ENCODE measurements at regions not wholly inside any gene's neighbourhood (a gene's known extent, or its start where the extent isn't known, plus 50 kb on each side); places are given as distances from the start of the nearest gene placed in this dataset.

- no peaks in the 10 kb centered on the region for H3K79me2 ChIP-seq (ENCODE audit: control insufficient read depth in 1 of 2, insufficient read depth in 2 of 2, low read length in 2 of 2)
- no peak overlapping the region for H3K4ac ChIP-seq (replicated peaks; ENCODE audit: insufficient read length, low read depth, low read length)
- DNase-seq (ENCODE audit: low read depth in 1 of 2, low spot score in 2 of 2) = no peak
- no peak overlapping the region for H3K56ac ChIP-seq (replicated peaks; ENCODE audit: insufficient read length, low read depth, low read length)
- no peaks in the 10 kb centered on the region for H3K9me3 ChIP-seq (ENCODE audit: insufficient read depth in 2 of 2, low read depth in 1 of 2, low read length in 1 of 2)
- no peak overlapping the region for H2AK5ac ChIP-seq (ENCODE audit: low read depth, low read length)
- no peak overlapping the region for H2BK12ac ChIP-seq (ENCODE audit: low read depth, low read length)
- H3K4me1 ChIP-seq (replicated peaks in 1 of 4; ENCODE audit: control insufficient read depth in 3 of 4, insufficient read depth in 4 of 4, low read length in 3 of 4) = no peaks in the 10 kb centered on the region
- FAIRE-seq = no peak
- H3K36me3 ChIP-seq (ENCODE audit: control insufficient read depth in 2 of 4, insufficient read depth in 4 of 4, low read length in 3 of 4) = no peaks in the 10 kb centered on the region
- H3K27me3 ChIP-seq (replicated peaks in 1 of 4; ENCODE audit: control insufficient read depth in 3 of 4, extremely low read depth in 1 of 4, insufficient read depth in 3 of 4, low read length in 3 of 4) = no peaks in the 10 kb centered on the region
- no peak overlapping the region for H2BK15ac ChIP-seq (ENCODE audit: low read length)
- H4K20me1 ChIP-seq (replicated peaks in 1 of 2; ENCODE audit: control insufficient read depth in 1 of 2, insufficient read depth in 2 of 2, low read length in 2 of 2) = no peaks in the 10 kb centered on the region
- no peak overlapping the region for H3K4me3 ChIP-seq (ENCODE audit: extremely low read depth in 1 of 4, insufficient read depth in 2 of 4, low read depth in 3 of 4, low read length in 4 of 4)
- WGBS, 2 experiments (ENCODE audit: extremely low coverage in 1 of 2, insufficient coverage in 1 of 2, insufficient read length in 1 of 2, insufficient replicate concordance in 2 of 2, low coverage in 1 of 2, low lambda C conversion rate in 2 of 2, missing lambda C conversion rate in 1 of 2) = 84% methylated on average over 3 of the region's 3 CpGs; no CpG with 5 or more reads in 1 of the 2 experiments
- no peak overlapping the region for H3K14ac ChIP-seq (ENCODE audit: insufficient read length)
- H2BK20ac ChIP-seq (ENCODE audit: low read length) = no peak overlapping the region
- no peak overlapping the region for H3K23ac ChIP-seq (ENCODE audit: insufficient read length)
- H3K4me2 ChIP-seq (ENCODE audit: insufficient read depth in 1 of 2, low read depth in 2 of 2, low read length in 2 of 2) = no peak overlapping the region
- no peak overlapping the region for H3K27ac ChIP-seq (ENCODE audit: low read depth, low read length)
- no peaks in the 10 kb centered on the region for H3K23me2 ChIP-seq (ENCODE audit: low read depth, low read length)
- H3K79me1 ChIP-seq (ENCODE audit: low read depth, low read length) = no peaks in the 10 kb centered on the region
- no peak overlapping the region for H4K5ac ChIP-seq (ENCODE audit: insufficient read length, low read depth, low read length)
- CTCF ChIA-PET (ENCODE audit: partially characterized antibody) = no interaction called here
- no peak overlapping the region for H3K18ac ChIP-seq (ENCODE audit: extremely low read depth, low read length)
- H4K8ac ChIP-seq (ENCODE audit: extremely low read depth, insufficient read depth, low read length) = no peak overlapping the region
- H2BK5ac ChIP-seq (ENCODE audit: low read depth, low read length) = no peak overlapping the region
- no peak overlapping the region for H4K91ac ChIP-seq (replicated peaks; ENCODE audit: insufficient read length, low read length)
- H2BK120ac ChIP-seq (replicated peaks; ENCODE audit: low read depth, low read length) = no peak overlapping the region
- no peak overlapping the region for H2AFZ ChIP-seq (ENCODE audit: low read length)
- no peak overlapping the region for H3K9ac ChIP-seq (replicated peaks in 1 of 4; ENCODE audit: extremely low read depth in 1 of 4, low read depth in 3 of 4, low read length in 3 of 4)
- POLR2A ChIA-PET (ENCODE audit: partially characterized antibody) = no interaction called here
- TF ChIP-seq RNF2 (IDR thresholded peaks at IDR 0.05; ENCODE audit: borderline replicate concordance, low read depth, low read length, missing control alignments, poor library complexity, severe bottlenecking) = no peak
Observed at GRCh38 chr4:42724451-42724850, 67.5 kb upstream of the ATP8A1 start.
